ENCODE measurements at regions not wholly inside any gene's neighbourhood (a gene's known extent, or its start where the extent isn't known, plus 50 kb on each side); places are given as distances from the start of the nearest gene placed in this dataset.
"Not testable (repeated sequence)": the region's sequence is repeated elsewhere in the genome, so short reads cannot be mapped to it uniquely, and the experiment has no call there.

DNA sequence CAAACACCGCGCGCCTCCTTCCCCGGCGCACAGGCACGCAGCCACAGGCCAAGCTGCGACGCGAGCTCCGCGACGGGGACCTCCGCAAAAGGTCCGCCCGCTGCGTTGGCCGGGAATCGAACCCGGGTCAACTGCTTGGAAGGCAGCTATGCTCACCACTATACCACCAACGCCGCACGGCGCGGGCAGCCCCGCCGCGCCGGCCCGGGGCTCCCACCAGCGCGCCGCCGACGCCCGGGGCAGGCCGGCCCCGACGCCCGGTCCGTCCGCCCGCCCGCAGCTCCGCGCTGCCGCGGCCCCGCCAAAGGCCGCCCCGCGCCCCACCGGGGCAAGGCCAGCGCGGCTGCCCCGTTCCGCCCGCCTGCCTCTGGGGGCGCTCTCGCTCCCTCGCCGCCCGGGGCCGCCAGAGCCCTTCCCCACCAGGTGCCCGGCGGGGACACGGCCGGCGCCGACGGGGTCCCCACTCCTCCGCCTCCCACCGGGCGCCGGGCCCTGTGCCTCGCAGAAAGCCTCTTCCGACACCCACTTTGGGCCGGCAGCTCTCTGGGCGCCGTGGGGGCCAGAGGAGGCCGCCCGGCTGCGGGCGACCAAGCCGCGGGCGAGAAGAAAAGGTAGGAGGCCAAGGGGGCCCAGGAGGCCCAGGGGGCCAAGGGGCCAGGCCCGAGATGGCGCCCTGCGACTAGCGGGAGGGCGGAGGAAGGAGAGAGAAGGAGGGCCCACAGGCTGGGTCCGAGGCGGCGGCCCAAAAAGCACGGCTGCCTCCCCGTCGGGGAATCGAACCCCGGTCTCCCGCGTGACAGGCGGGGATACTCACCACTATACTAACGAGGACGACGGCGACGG, 50.2 kb upstream of the FCGR2A start:
- TF ChIP-seq POLR2AphosphoS5 (IDR thresholded peaks at IDR 0.05; ENCODE audit: low read depth, low read length); POLR2A (IDR thresholded peaks at IDR 0.05; ENCODE audit: control extremely low read depth in 1 of 2, low read depth in 2 of 2, low read length in 2 of 2); JUND (IDR thresholded peaks at IDR 0.05; ENCODE audit: low read length); EP300 (IDR thresholded peaks at IDR 0.05; ENCODE audit: borderline replicate concordance in 1 of 2, low read depth in 2 of 2, low read length in 2 of 2); CHD2 (IDR thresholded peaks at IDR 0.05; ENCODE audit: low read length); TEAD4 (IDR thresholded peaks at IDR 0.05; ENCODE audit: low read depth, low read length); MAFK (IDR thresholded peaks at IDR 0.05; ENCODE audit: low read depth, low read length); RNF2 (IDR thresholded peaks at IDR 0.05; ENCODE audit: borderline replicate concordance, low read depth, low read length, missing control alignments, poor library complexity, severe bottlenecking): not testable (repeated sequence)
- TF ChIP-seq, protein P1, sequence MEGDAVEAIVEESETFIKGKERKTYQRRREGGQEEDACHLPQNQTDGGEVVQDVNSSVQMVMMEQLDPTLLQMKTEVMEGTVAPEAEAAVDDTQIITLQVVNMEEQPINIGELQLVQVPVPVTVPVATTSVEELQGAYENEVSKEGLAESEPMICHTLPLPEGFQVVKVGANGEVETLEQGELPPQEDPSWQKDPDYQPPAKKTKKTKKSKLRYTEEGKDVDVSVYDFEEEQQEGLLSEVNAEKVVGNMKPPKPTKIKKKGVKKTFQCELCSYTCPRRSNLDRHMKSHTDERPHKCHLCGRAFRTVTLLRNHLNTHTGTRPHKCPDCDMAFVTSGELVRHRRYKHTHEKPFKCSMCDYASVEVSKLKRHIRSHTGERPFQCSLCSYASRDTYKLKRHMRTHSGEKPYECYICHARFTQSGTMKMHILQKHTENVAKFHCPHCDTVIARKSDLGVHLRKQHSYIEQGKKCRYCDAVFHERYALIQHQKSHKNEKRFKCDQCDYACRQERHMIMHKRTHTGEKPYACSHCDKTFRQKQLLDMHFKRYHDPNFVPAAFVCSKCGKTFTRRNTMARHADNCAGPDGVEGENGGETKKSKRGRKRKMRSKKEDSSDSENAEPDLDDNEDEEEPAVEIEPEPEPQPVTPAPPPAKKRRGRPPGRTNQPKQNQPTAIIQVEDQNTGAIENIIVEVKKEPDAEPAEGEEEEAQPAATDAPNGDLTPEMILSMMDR (IDR thresholded peaks at IDR 0.05; ENCODE audit: control extremely low read depth in 1 of 3, insufficient read depth in 1 of 3, low read depth in 1 of 3, low read length in 3 of 3) = not testable (repeated sequence)

Measured in H1 (cell line).